GM18861 (cell line): ENCODE measurements at regions not wholly inside any gene's neighbourhood (a gene's known extent, or its start where the extent isn't known, plus 50 kb on each side); places are given as distances from the start of the nearest gene placed in this dataset.
"Not testable (repeated sequence)": the region's sequence is repeated elsewhere in the genome, so short reads cannot be mapped to it uniquely, and the experiment has no call there.

Experiments used
- ATAC-seq: cut with Tn5 transposase; IDR thresholded peaks from one replicate; pipeline ENCODE4 v1.9.1; 2021; ENCODE audit not compliant: unreplicated experiment

- ATAC-seq: no peak
Observed at GRCh38 chr18:35868915-35869314, 103.6 kb upstream of the RMP24 start.

GRCh38 chr18:35871337-35871736 is 101.1 kb upstream of the RMP24 start:
- ATAC-seq: no peak

GRCh38 chr18:35875566-35875965 is 96.9 kb upstream of the RMP24 start:
- no peak for ATAC-seq

- no peak for ATAC-seq
Observed at GRCh38 chr18:35876243-35876642, 96.2 kb upstream of the RMP24 start.

- ATAC-seq: no peak
Observed at GRCh38 chr18:35880788-35881455, 91.6 kb upstream of the RMP24 start.

- no peak for ATAC-seq
Observed at GRCh38 chr18:35888329-35888728, 84.2 kb upstream of the RMP24 start.

- no peak for ATAC-seq
Observed at GRCh38 chr18:35889677-35890076, 82.8 kb upstream of the RMP24 start.

GRCh38 chr18:35890323-35890722 is 82.2 kb upstream of the RMP24 start:
- ATAC-seq: no peak

- ATAC-seq: no peak
Observed at GRCh38 chr18:35892118-35892517, 80.4 kb upstream of the RMP24 start.

- ATAC-seq: not testable (repeated sequence)
Observed at GRCh38 chr18:35897481-35897880, 75.0 kb upstream of the RMP24 start.

- no peak for ATAC-seq
Observed at GRCh38 chr18:35904389-35905037, 68.0 kb upstream of the RMP24 start.

GRCh38 chr18:35905436-35905835 is 67.0 kb upstream of the RMP24 start:
- no peak for ATAC-seq

GRCh38 chr18:35906291-35906690 is 66.2 kb upstream of the RMP24 start:
- ATAC-seq: not testable (repeated sequence)

GRCh38 chr18:35910327-35910726 is 62.2 kb upstream of the RMP24 start:
- no peak for ATAC-seq

GRCh38 chr18:35912332-35912731 is 60.1 kb upstream of the RMP24 start:
- ATAC-seq: no peak

- no peak for ATAC-seq
Observed at GRCh38 chr18:35915056-35915455, 57.4 kb upstream of the RMP24 start.

GRCh38 chr18:35917043-35917442 is 55.4 kb upstream of the RMP24 start:
- no peak for ATAC-seq

- no peak for ATAC-seq
Observed at GRCh38 chr18:35918564-35918963, 53.9 kb upstream of the RMP24 start.

GRCh38 chr18:35919179-35919578 is 53.3 kb upstream of the RMP24 start:
- no peak for ATAC-seq

GRCh38 chr18:35920623-35921022 is 51.9 kb upstream of the RMP24 start:
- ATAC-seq: no peak
